ENCODE measurements at regions not wholly inside any gene's neighbourhood (a gene's known extent, or its start where the extent isn't known, plus 50 kb on each side); places are given as distances from the start of the nearest gene placed in this dataset.
"Not testable (repeated sequence)": the region's sequence is repeated elsewhere in the genome, so short reads cannot be mapped to it uniquely, and the experiment has no call there.

- DNase-seq: no peak
Observed at GRCh38 chr5:104903941-104904340, 1341.4 kb upstream of the NUDT12 start.

GRCh38 chr5:104891596-104891995, 1329.0 kb upstream of the NUDT12 start:
- no peak for DNase-seq

- no peak for DNase-seq
Observed at GRCh38 chr5:104890767-104891166, 1328.2 kb upstream of the NUDT12 start.

- no peak for DNase-seq
Observed at GRCh38 chr5:104859437-104859836, 1296.8 kb upstream of the NUDT12 start.

- not testable (repeated sequence) for DNase-seq
Observed at GRCh38 chr5:104852099-104852498, 1289.5 kb upstream of the NUDT12 start.

- DNase-seq: no peak
Observed at GRCh38 chr5:104845541-104845940, 1283.0 kb upstream of the NUDT12 start.

GRCh38 chr5:104843822-104844221, 1281.2 kb upstream of the NUDT12 start:
- no peak for DNase-seq

GRCh38 chr5:104840284-104840683, 1277.7 kb upstream of the NUDT12 start:
- DNase-seq: no peak

GRCh38 chr5:104831515-104831914, 1268.9 kb upstream of the NUDT12 start:
- DNase-seq: not testable (repeated sequence)

- DNase-seq: no peak
Observed at GRCh38 chr5:104821606-104822005, 1259.0 kb upstream of the NUDT12 start.

GRCh38 chr5:104817127-104817526, 1254.5 kb upstream of the NUDT12 start:
- DNase-seq: no peak

GRCh38 chr5:104815212-104815611, 1252.6 kb upstream of the NUDT12 start:
- no peak for DNase-seq

GRCh38 chr5:104800440-104801048, 1238.0 kb upstream of the NUDT12 start:
- DNase-seq: no peak

- no peak for DNase-seq
Observed at GRCh38 chr5:104793755-104794080, 1231.1 kb upstream of the NUDT12 start.

GRCh38 chr5:104793031-104793754, 1230.6 kb upstream of the NUDT12 start:
- DNase-seq: no peak

GRCh38 chr5:104789366-104789765, 1226.8 kb upstream of the NUDT12 start:
- no peak for DNase-seq

- DNase-seq: no peak
Observed at GRCh38 chr5:104785097-104785496, 1222.5 kb upstream of the NUDT12 start.

- no peak for DNase-seq
Observed at GRCh38 chr5:104774372-104774771, 1211.8 kb upstream of the NUDT12 start.

GRCh38 chr5:104764197-104764596, 1201.6 kb upstream of the NUDT12 start:
- no peak for DNase-seq

GRCh38 chr5:104763216-104763615, 1200.6 kb upstream of the NUDT12 start:
- no peak for DNase-seq

- DNase-seq: no peak
Observed at GRCh38 chr5:104757915-104758314, 1195.3 kb upstream of the NUDT12 start.

- no peak for DNase-seq
Observed at GRCh38 chr5:104755806-104756205, 1193.2 kb upstream of the NUDT12 start.

GRCh38 chr5:104754311-104754995, 1191.9 kb upstream of the NUDT12 start:
- DNase-seq: no peak

GRCh38 chr5:104751969-104752368, 1189.4 kb upstream of the NUDT12 start:
- DNase-seq: no peak
